Esophagus muscularis mucosa (tissue), 3 donors: ENCODE measurements at regions not wholly inside any gene's neighbourhood (a gene's known extent, or its start where the extent isn't known, plus 50 kb on each side); places are given as distances from the start of the nearest gene placed in this dataset.

ENCODE experiments used
- POLR2A ChIP-seq: fragments of 450-650 bp; IDR thresholded peaks from one replicate; pipeline ENCODE4 v1.6.1; 2017; ENCODE audit warnings: antibody characterized with exemption, moderate library complexity, mild to moderate bottlenecking, low read depth
- POLR2AphosphoS5 ChIP-seq, 2 donors: sonication (generic); formaldehyde crosslinking; IDR thresholded peaks; one replicate each; pipeline ENCODE4 v1.6.1; 2017; ENCODE audit warnings: antibody characterized with exemption in 2 of 2
- TF ChIP-seq, protein P1 (sequence below), 3 experiments: fragments of 200-600 bp in 2 of 3; fragments of 450-650 bp in 1 of 3; sonication (generic) in 2 of 3; IDR thresholded peaks; one replicate each; pipeline ENCODE4 v1.5.1; 2017 to 2019; ENCODE audit warnings: antibody characterized with exemption in 3 of 3, mild to moderate bottlenecking in 2 of 3, moderate library complexity in 1 of 3

DNA sequence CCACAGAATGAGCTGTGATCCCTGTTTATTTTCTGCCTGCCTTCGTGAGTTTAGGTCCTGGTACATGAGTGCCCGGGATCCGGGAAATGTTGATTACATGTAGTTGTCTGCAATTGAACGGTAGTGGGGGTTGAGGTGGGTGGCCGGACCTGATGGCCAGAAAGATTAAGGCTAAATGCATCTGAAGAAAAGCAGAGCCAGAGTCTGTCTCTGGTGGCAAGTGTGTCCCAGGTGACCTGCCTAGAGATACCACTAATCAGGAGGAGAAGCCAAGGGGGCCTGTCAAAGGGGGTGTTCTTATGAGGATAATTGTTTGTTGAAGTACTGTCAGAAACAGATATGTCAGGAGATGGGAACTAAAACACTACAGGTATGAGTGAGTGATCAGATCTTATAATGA is 154.0 kb upstream of the ASIC2 start:
- TF ChIP-seq POLR2AphosphoS5 (IDR thresholded peaks at IDR 0.05) (no peak), POLR2A (no peak)
- TF ChIP-seq, protein P1, sequence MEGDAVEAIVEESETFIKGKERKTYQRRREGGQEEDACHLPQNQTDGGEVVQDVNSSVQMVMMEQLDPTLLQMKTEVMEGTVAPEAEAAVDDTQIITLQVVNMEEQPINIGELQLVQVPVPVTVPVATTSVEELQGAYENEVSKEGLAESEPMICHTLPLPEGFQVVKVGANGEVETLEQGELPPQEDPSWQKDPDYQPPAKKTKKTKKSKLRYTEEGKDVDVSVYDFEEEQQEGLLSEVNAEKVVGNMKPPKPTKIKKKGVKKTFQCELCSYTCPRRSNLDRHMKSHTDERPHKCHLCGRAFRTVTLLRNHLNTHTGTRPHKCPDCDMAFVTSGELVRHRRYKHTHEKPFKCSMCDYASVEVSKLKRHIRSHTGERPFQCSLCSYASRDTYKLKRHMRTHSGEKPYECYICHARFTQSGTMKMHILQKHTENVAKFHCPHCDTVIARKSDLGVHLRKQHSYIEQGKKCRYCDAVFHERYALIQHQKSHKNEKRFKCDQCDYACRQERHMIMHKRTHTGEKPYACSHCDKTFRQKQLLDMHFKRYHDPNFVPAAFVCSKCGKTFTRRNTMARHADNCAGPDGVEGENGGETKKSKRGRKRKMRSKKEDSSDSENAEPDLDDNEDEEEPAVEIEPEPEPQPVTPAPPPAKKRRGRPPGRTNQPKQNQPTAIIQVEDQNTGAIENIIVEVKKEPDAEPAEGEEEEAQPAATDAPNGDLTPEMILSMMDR (IDR thresholded peaks at IDR 0.05), result no peak
